PC-9 (cell line): ENCODE measurements at regions not wholly inside any gene's neighbourhood (a gene's known extent, or its start where the extent isn't known, plus 50 kb on each side); places are given as distances from the start of the nearest gene placed in this dataset.

Experiments
- BruUV-seq: library from RNA; stranded (reverse); fragments of 400-500 nt; replicated peaks from 2 replicates; lab custom pipeline; 2021; lab: Mats Ljungman, UMichigan
- CTCF ChIA-PET: fragments of 300-600 bp; sonication (Branson Sonifier 250); formaldehyde crosslinking; loops from one replicate; lab custom pipeline; 2022; ENCODE audit warnings: antibody characterized with exemption; lab: Charles Lee
- POLR2A ChIA-PET: fragments of 300-600 bp; sonication (Branson Sonifier 250); formaldehyde crosslinking; loops from one replicate; lab custom pipeline; 2022; ENCODE audit warnings: antibody characterized with exemption; ENCODE audit not compliant: unreplicated experiment; lab: Charles Lee
- DNase-seq, 2 experiments: peaks; one replicate each; pipeline versions ENCODE4 v3.0.0 to v3.0.0-alpha.2; 2015 to 2022; ENCODE audit warnings: mixed read lengths in 1 of 2
- H2AFZ ChIP-seq: fragments of 200-600 bp; sonication (generic); 2 replicates; pipeline ENCODE4 v1.8.1; 2017; ENCODE audit warnings: antibody characterized with exemption
- H3F3A ChIP-seq: fragments of 200-600 bp; sonication (generic); 2 replicates; pipeline ENCODE4 v1.8.1; 2017; ENCODE audit warnings: antibody characterized with exemption, mild to moderate bottlenecking, low read depth; ENCODE audit not compliant: insufficient read depth
- H3K27ac ChIP-seq: fragments of 200-600 bp; sonication (generic); 2 replicates; pipeline ENCODE4 v1.6.1; 2016; ENCODE audit warnings: mixed run types
- H3K27me3 ChIP-seq: fragments of 200-600 bp; sonication (generic); 2 replicates; pipeline ENCODE4 v1.6.1; 2016; ENCODE audit warnings: low read depth, mixed run types; ENCODE audit not compliant: insufficient read depth
- H3K36me3 ChIP-seq: fragments of 200-600 bp; sonication (generic); 2 replicates; pipeline ENCODE4 v1.6.1; 2016; ENCODE audit warnings: low read depth, mixed run types
- H3K4me1 ChIP-seq: fragments of 200-600 bp; sonication (generic); replicated peaks from 2 replicates; pipeline ENCODE4 v1.6.1; 2016; ENCODE audit warnings: mixed run types; ENCODE audit not compliant: insufficient read depth
- H3K4me2 ChIP-seq: fragments of 200-600 bp; sonication (generic); 2 replicates; pipeline ENCODE4 v1.6.1; 2017; ENCODE audit warnings: mixed run types
- H3K4me3 ChIP-seq: fragments of 200-600 bp; sonication (generic); 2 replicates; pipeline ENCODE4 v1.6.1; 2016; ENCODE audit warnings: mixed run types
- H3K79me2 ChIP-seq: fragments of 200-600 bp; sonication (generic); 2 replicates; pipeline ENCODE4 v1.6.1; 2017; ENCODE audit warnings: low read depth, mixed run types
- H3K9me2 ChIP-seq: fragments of 200-600 bp; sonication (generic); 2 replicates; pipeline ENCODE4 v1.8.1; 2017; ENCODE audit warnings: mild to moderate bottlenecking; ENCODE audit not compliant: insufficient read depth
- H3K9me3 ChIP-seq: fragments of 200-600 bp; sonication (generic); 2 replicates; pipeline ENCODE4 v1.8.1; 2016; ENCODE audit warnings: low read depth; ENCODE audit not compliant: insufficient read depth
- H4K20me1 ChIP-seq: fragments of 200-600 bp; sonication (generic); 2 replicates; pipeline ENCODE4 v1.8.1; 2017; ENCODE audit not compliant: insufficient read depth
- CTCF ChIP-seq: fragments of 200-600 bp; sonication (generic); conservative IDR thresholded peaks from 2 replicates; pipeline ENCODE4 v1.6.1; 2017; ENCODE audit warnings: mixed run types, antibody characterized with exemption, mild to moderate bottlenecking, moderate library complexity
- EZH2 ChIP-seq: fragments of 200-600 bp; sonication (generic); IDR thresholded peaks from 2 replicates; pipeline ENCODE4 v1.8.0; 2017; ENCODE audit warnings: antibody characterized with exemption, low read depth
- intact Hi-C: fragments of 100-400 bp; cut with micrococcal nuclease; formaldehyde crosslinking; loops from one replicate; pipeline ENCODE4 v1.10.0; 2022; ENCODE audit not compliant: unreplicated experiment

GRCh38 chr18:30160124-30160523, 882.4 kb downstream of the DSC3 start:
- intact Hi-C loops: no loop called here
- TF ChIP-seq EZH2: no peak
- TF ChIP-seq CTCF: no peak
- no peaks in the 10 kb centered on the region for H3K27me3 ChIP-seq
- H3K4me2 ChIP-seq: no peak overlapping the region
- H3K79me2 ChIP-seq: no peaks in the 10 kb centered on the region
- H3K27ac ChIP-seq: no peak overlapping the region
- H4K20me1 ChIP-seq: no peaks in the 10 kb centered on the region
- H3K36me3 ChIP-seq: no peaks in the 10 kb centered on the region
- POLR2A ChIA-PET: no interaction called here
- no peaks in the 10 kb centered on the region for H3K9me2 ChIP-seq
- no TSS peak for BruUV-seq
- no peak overlapping the region for H3K4me3 ChIP-seq
- no peak overlapping the region for H2AFZ ChIP-seq
- H3K4me1 ChIP-seq: no peaks in the 10 kb centered on the region
- no peak for DNase-seq
- no peaks in the 10 kb centered on the region for H3F3A ChIP-seq
- H3K9me3 ChIP-seq: no peaks in the 10 kb centered on the region
- CTCF ChIA-PET: no interaction called here

- H3K36me3 ChIP-seq: no peaks in the 10 kb centered on the region
- no peak for DNase-seq
- H3K9me2 ChIP-seq: no peaks in the 10 kb centered on the region
- H3K27me3 ChIP-seq: no peaks in the 10 kb centered on the region
- no peaks in the 10 kb centered on the region for H3K79me2 ChIP-seq
- H4K20me1 ChIP-seq: no peaks in the 10 kb centered on the region
- no peak overlapping the region for H3K27ac ChIP-seq
- TF ChIP-seq EZH2 (no peak), CTCF (no peak)
- ChIA-PET POLR2A (no interaction called here), CTCF (no interaction called here)
- no peak overlapping the region for H3K4me2 ChIP-seq
- no peak overlapping the region for H2AFZ ChIP-seq
- intact Hi-C loops: no loop called here
- no peaks in the 10 kb centered on the region for H3K4me1 ChIP-seq
- no peaks in the 10 kb centered on the region for H3K9me3 ChIP-seq
- no TSS peak for BruUV-seq
- no peaks in the 10 kb centered on the region for H3F3A ChIP-seq
- no peak overlapping the region for H3K4me3 ChIP-seq
Measured at GRCh38 chr18:30150586-30151250, 891.8 kb downstream of the DSC3 start.

GRCh38 chr18:30149585-30149984, 893.0 kb downstream of the DSC3 start:
- Histone ChIP-seq H3K9me3 (no peaks in the 10 kb centered on the region), H3K27me3 (no peaks in the 10 kb centered on the region), H4K20me1 (no peaks in the 10 kb centered on the region), H3K27ac (no peak overlapping the region), H2AFZ (no peak overlapping the region), H3K4me1 (no peaks in the 10 kb centered on the region), H3K4me2 (no peak overlapping the region), H3K4me3 (no peak overlapping the region), H3K36me3 (no peaks in the 10 kb centered on the region), H3F3A (no peaks in the 10 kb centered on the region), H3K79me2 (no peaks in the 10 kb centered on the region), H3K9me2 (no peaks in the 10 kb centered on the region)
- BruUV-seq: no TSS peak
- no peak for TF ChIP-seq CTCF
- no peak for TF ChIP-seq EZH2
- intact Hi-C loops: no loop called here
- ChIA-PET CTCF (no interaction called here), POLR2A (no interaction called here)
- DNase-seq: no peak
